Stimulated activated CD8-positive, alpha-beta memory T cell treated with anti-CD3 and anti-CD28 coated beads, Interleukin-4, amount 100 ng/mL, for 48 hours (primary cell): ENCODE measurements at regions not wholly inside any gene's neighbourhood (a gene's known extent, or its start where the extent isn't known, plus 50 kb on each side); places are given as distances from the start of the nearest gene placed in this dataset.

Experiments used
- DNase-seq: peaks from one replicate; pipeline ENCODE4 v3.0.0-alpha.2; 2020

- DNase-seq, result peak; percentile 31
Measured at GRCh38 chr6:170176898-170177771, 113.7 kb downstream of the DLL1 start.

- DNase-seq, result peak; percentile 22
Measured at GRCh38 chr6:170176136-170176897, 114.6 kb downstream of the DLL1 start.

- no peak for DNase-seq
Measured at GRCh38 chr6:170175644-170176135, 115.2 kb downstream of the DLL1 start.

- DNase-seq, result peak; percentile 16
Measured at GRCh38 chr6:170174771-170175643, 115.9 kb downstream of the DLL1 start.

GRCh38 chr6:170174124-170174770 lies 116.6 kb downstream of the DLL1 start:
- DNase-seq, result no peak

- DNase-seq, result peak; percentile 13
Measured at GRCh38 chr6:170173335-170173881, 117.5 kb downstream of the DLL1 start.

GRCh38 chr6:170172825-170173256 lies 118.0 kb downstream of the DLL1 start:
- DNase-seq, result no peak

GRCh38 chr6:170172392-170172791 lies 118.5 kb downstream of the DLL1 start:
- no peak for DNase-seq

- no peak for DNase-seq
Measured at GRCh38 chr6:170167657-170168159, 123.2 kb downstream of the DLL1 start.

- DNase-seq, result no peak
Measured at GRCh38 chr6:170166511-170167122, 124.3 kb downstream of the DLL1 start.

- no peak for DNase-seq
Measured at GRCh38 chr6:170165471-170166117, 125.3 kb downstream of the DLL1 start.

GRCh38 chr6:170165085-170165470 lies 125.8 kb downstream of the DLL1 start:
- no peak for DNase-seq

- no peak for DNase-seq
Measured at GRCh38 chr6:170164271-170164900, 126.5 kb downstream of the DLL1 start.

GRCh38 chr6:170163405-170164170 lies 127.3 kb downstream of the DLL1 start:
- DNase-seq, result no peak

GRCh38 chr6:170162775-170163404 lies 128.0 kb downstream of the DLL1 start:
- DNase-seq, result no peak

- DNase-seq, result no peak
Measured at GRCh38 chr6:170162011-170162774, 128.7 kb downstream of the DLL1 start.

GRCh38 chr6:170160628-170161611 lies 130.0 kb downstream of the DLL1 start:
- no peak for DNase-seq
